GM23248 (cell line): ENCODE measurements at regions not wholly inside any gene's neighbourhood (a gene's known extent, or its start where the extent isn't known, plus 50 kb on each side); places are given as distances from the start of the nearest gene placed in this dataset.

Source experiments
- DNase-seq: peaks from one replicate; pipeline ENCODE4 v3.0.0-alpha.2; 2015
- H2AFZ ChIP-seq: fragments of 200-600 bp; sonication (generic); 2 replicates; pipeline ENCODE4 v1.6.1; 2016; ENCODE audit warnings: antibody characterized with exemption
- H3F3A ChIP-seq: fragments of 200-600 bp; sonication (generic); 2 replicates; pipeline ENCODE4 v1.6.1; 2016; ENCODE audit warnings: mild to moderate bottlenecking, antibody characterized with exemption, mixed run types; ENCODE audit not compliant: insufficient read depth
- H3K27ac ChIP-seq: fragments of 200-600 bp; sonication (generic); 2 replicates; pipeline ENCODE4 v1.5.1; 2016; ENCODE audit warnings: mild to moderate bottlenecking
- H3K27me3 ChIP-seq: fragments of 200-600 bp; sonication (generic); replicated peaks from 2 replicates; pipeline ENCODE4 v1.6.1; 2016; ENCODE audit warnings: mild to moderate bottlenecking; ENCODE audit not compliant: insufficient read depth
- H3K36me3 ChIP-seq: fragments of 200-600 bp; sonication (generic); 2 replicates; pipeline ENCODE4 v1.6.1; 2016; ENCODE audit warnings: low read depth, mild to moderate bottlenecking
- H3K4me1 ChIP-seq: fragments of 200-600 bp; sonication (generic); 2 replicates; pipeline ENCODE4 v1.6.1; 2016; ENCODE audit warnings: mild to moderate bottlenecking; ENCODE audit not compliant: insufficient read depth
- H3K4me2 ChIP-seq: fragments of 200-600 bp; sonication (generic); one replicate; pipeline ENCODE4 v1.6.1; 2016; ENCODE audit warnings: mild to moderate bottlenecking; ENCODE audit not compliant: unreplicated experiment
- H3K4me3 ChIP-seq: fragments of 200-600 bp; sonication (generic); 2 replicates; pipeline ENCODE4 v1.5.1; 2016; ENCODE audit warnings: mild to moderate bottlenecking
- H3K79me2 ChIP-seq: fragments of 200-600 bp; sonication (generic); 2 replicates; pipeline ENCODE4 v1.6.1; 2016; ENCODE audit warnings: mild to moderate bottlenecking; ENCODE audit not compliant: insufficient read depth
- H3K9ac ChIP-seq: fragments of 200-600 bp; sonication (generic); 2 replicates; pipeline ENCODE4 v1.6.1; 2016; ENCODE audit warnings: mild to moderate bottlenecking
- H3K9me2 ChIP-seq: fragments of 200-600 bp; sonication (generic); 2 replicates; pipeline ENCODE4 v1.6.1; 2016; ENCODE audit warnings: mixed run types, mild to moderate bottlenecking, moderate library complexity; ENCODE audit not compliant: insufficient read depth
- H3K9me3 ChIP-seq: fragments of 200-600 bp; sonication (generic); one replicate; pipeline ENCODE4 v1.6.1; 2017; ENCODE audit warnings: low read depth
- H4K20me1 ChIP-seq: fragments of 200-600 bp; sonication (generic); 2 replicates; pipeline ENCODE4 v1.6.0; 2016; ENCODE audit not compliant: insufficient read depth
- EZH2 ChIP-seq: fragments of 200-600 bp; sonication (generic); IDR thresholded peaks from 2 replicates; pipeline ENCODE4 v1.6.1; 2018; ENCODE audit warnings: antibody characterized with exemption, mild to moderate bottlenecking; ENCODE audit not compliant: insufficient read depth, poor library complexity, severe bottlenecking
- EZH2phosphoT487 ChIP-seq: fragments of 200-600 bp; sonication (generic); IDR thresholded peaks from 2 replicates; pipeline ENCODE4 v1.6.1; 2018; ENCODE audit warnings: antibody characterized with exemption, moderate library complexity, mild to moderate bottlenecking, low read depth; ENCODE audit not compliant: insufficient read depth
- WGBS, 2 experiments: methylation state at CpG; one replicate each; pipeline ENCODE4 v1.1.6; 2015 to 2017; ENCODE audit warnings: low lambda C conversion rate in 2 of 2, low coverage in 1 of 2; ENCODE audit errors: missing lambda C conversion rate in 2 of 2; 5-methylcytosine and 5-hydroxymethylcytosine counted together
- in situ Hi-C: fragments of 300-500 bp; cut with MboI; formaldehyde crosslinking; loops from 2 replicates; pipeline ENCODE4 v1.15.0; 2020

GRCh38 chr1:104801344-104801743, 1051.6 kb downstream of the AMY1C start:
- H3K4me2 ChIP-seq: no peak overlapping the region
- no peak overlapping the region for H3K4me3 ChIP-seq
- H3K79me2 ChIP-seq: no peaks in the 10 kb centered on the region
- no peaks in the 10 kb centered on the region for H3F3A ChIP-seq
- no peaks in the 10 kb centered on the region for H3K9me3 ChIP-seq
- TF ChIP-seq EZH2 (no peak), EZH2phosphoT487 (no peak)
- H3K27me3 ChIP-seq: no peaks in the 10 kb centered on the region
- H3K9ac ChIP-seq: no peak overlapping the region
- no peaks in the 10 kb centered on the region for H4K20me1 ChIP-seq
- in situ Hi-C loops: no loop called here
- no peaks in the 10 kb centered on the region for H3K4me1 ChIP-seq
- DNase-seq: no peak
- H3K27ac ChIP-seq: no peak overlapping the region
- H3K9me2 ChIP-seq: no peaks in the 10 kb centered on the region
- 25 to 40% methylated on average over 3 of the region's 3 CpGs for WGBS, 2 experiments
- no peaks in the 10 kb centered on the region for H3K36me3 ChIP-seq
- no peak overlapping the region for H2AFZ ChIP-seq

DNA sequence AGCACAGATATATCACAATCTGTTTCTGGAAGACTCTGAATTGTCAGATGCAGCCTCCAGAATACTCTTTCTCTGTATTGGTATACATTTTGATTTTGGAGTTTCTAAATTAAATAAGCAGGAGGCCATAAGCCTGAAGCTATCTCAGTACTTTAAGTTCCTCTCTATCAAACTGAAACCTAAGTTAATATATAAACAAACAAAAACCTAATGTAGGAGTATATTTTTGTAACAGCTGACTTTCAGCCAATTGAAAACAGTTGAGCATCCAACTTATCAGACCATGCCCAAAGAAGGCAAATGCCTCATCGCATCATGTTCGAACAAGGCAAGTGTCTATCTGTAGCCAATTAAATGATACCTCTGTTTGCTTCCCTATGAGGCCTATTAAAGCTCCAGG, 1054.4 kb downstream of the AMY1C start:
- no peak overlapping the region for H3K4me2 ChIP-seq
- no peaks in the 10 kb centered on the region for H3F3A ChIP-seq
- no peaks in the 10 kb centered on the region for H3K9me2 ChIP-seq
- no peaks in the 10 kb centered on the region for H3K79me2 ChIP-seq
- H3K4me3 ChIP-seq: no peak overlapping the region
- TF ChIP-seq EZH2phosphoT487: no peak
- H4K20me1 ChIP-seq: no peaks in the 10 kb centered on the region
- H3K9ac ChIP-seq: no peak overlapping the region
- H3K4me1 ChIP-seq: no peaks in the 10 kb centered on the region
- in situ Hi-C loops: no loop called here
- no peaks in the 10 kb centered on the region for H3K36me3 ChIP-seq
- no peak for DNase-seq
- H3K27me3 ChIP-seq: no peaks in the 10 kb centered on the region
- no peak overlapping the region for H3K27ac ChIP-seq
- H3K9me3 ChIP-seq: no peaks in the 10 kb centered on the region
- H2AFZ ChIP-seq: no peak overlapping the region
- WGBS, 2 experiments: 22 to 37% methylated on average over 2 of the region's 2 CpGs

DNA sequence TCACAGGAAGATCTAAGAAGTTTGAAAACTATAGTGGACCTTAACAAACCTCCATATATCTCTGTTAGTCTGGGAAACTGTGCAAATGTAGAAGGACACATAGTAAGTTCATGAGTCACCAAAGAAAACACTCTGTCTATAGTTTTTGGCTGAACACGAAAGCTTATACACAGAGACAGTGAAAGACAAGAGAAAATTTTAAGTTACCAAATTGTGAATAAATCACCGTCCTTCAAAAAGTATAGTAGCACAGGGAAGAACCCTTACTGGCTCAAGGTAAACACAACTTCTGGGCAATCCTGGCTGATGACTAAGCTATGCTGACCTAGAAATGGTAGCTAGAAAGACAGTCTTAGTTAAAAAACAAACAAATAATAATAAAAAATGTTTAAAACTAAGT, 1057.9 kb downstream of the AMY1C start:
- Histone ChIP-seq H3F3A (no peaks in the 10 kb centered on the region), H4K20me1 (no peaks in the 10 kb centered on the region), H3K4me2 (no peak overlapping the region), H2AFZ (no peak overlapping the region), H3K79me2 (no peaks in the 10 kb centered on the region), H3K9me3 (no peaks in the 10 kb centered on the region), H3K36me3 (no peaks in the 10 kb centered on the region), H3K4me3 (no peak overlapping the region), H3K4me1 (no peaks in the 10 kb centered on the region), H3K27me3 (no peaks in the 10 kb centered on the region), H3K27ac (no peak overlapping the region), H3K9me2 (no peaks in the 10 kb centered on the region), H3K9ac (no peak overlapping the region)
- WGBS, 2 experiments: 21 to 30% methylated on average over 2 of the region's 2 CpGs
- in situ Hi-C loops: no loop called here
- DNase-seq: no peak
- TF ChIP-seq EZH2 (no peak), EZH2phosphoT487 (no peak)

DNA sequence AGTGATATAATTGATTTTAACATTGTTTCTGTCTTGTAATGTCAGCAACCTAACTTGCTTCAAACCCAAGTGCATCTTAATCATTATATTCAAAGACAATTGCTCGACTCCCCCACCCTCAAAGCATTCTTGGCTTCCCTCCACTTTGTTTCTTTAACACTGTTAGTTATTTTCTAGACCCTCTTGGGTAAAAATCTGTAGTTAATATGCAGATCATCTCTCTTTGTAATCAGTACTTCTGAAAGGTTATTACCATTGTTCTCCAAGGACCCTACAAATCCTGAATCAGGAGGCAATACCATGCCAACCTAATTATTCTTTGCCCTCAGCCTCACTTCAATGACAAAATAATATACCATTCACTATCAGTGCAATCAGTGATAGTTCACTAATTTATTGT, 1075.7 kb downstream of the AMY1C start:
- in situ Hi-C loops: no loop called here
- H3K27ac ChIP-seq: no peak overlapping the region
- no peaks in the 10 kb centered on the region for H3K36me3 ChIP-seq
- H3K9ac ChIP-seq: no peak overlapping the region
- H3K79me2 ChIP-seq: no peaks in the 10 kb centered on the region
- no peaks in the 10 kb centered on the region for H3F3A ChIP-seq
- no peaks in the 10 kb centered on the region for H3K27me3 ChIP-seq
- no peak overlapping the region for H3K4me2 ChIP-seq
- no peak for TF ChIP-seq EZH2phosphoT487
- TF ChIP-seq EZH2: no peak
- no peak overlapping the region for H3K4me3 ChIP-seq
- no peaks in the 10 kb centered on the region for H3K9me2 ChIP-seq
- H3K4me1 ChIP-seq: no peaks in the 10 kb centered on the region
- H3K9me3 ChIP-seq: no peaks in the 10 kb centered on the region
- WGBS, 2 experiments: 4 to 9% methylated on average over 1 of the region's 1 CpG
- H2AFZ ChIP-seq: no peak overlapping the region
- no peak for DNase-seq
- no peaks in the 10 kb centered on the region for H4K20me1 ChIP-seq

DNA sequence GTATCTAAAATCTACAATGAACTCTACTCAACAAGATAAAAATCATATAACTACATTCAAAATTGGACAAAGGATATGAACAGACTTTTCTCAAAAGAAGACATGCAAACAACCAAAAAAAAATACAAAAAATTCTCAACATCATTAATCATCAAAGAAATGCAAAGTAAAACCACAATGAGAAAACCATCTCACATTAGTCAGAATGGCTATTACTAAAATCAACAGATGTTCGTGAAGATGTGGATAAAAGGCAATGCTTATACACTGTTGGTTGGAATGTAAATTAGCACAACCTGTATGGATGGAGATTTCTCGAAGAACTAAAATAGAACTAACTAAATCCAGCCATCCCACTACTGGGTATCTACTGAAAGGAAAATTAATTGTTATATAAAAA, 1080.8 kb downstream of the AMY1C start:
- Histone ChIP-seq H3K9me3 (no peaks in the 10 kb centered on the region), H3K36me3 (no peaks in the 10 kb centered on the region), H3K4me1 (no peaks in the 10 kb centered on the region), H2AFZ (no peak overlapping the region), H3F3A (no peaks in the 10 kb centered on the region), H3K27me3 (no peaks in the 10 kb centered on the region), H4K20me1 (no peaks in the 10 kb centered on the region), H3K27ac (no peak overlapping the region), H3K9me2 (no peaks in the 10 kb centered on the region), H3K9ac (no peak overlapping the region), H3K4me2 (no peak overlapping the region), H3K4me3 (no peak overlapping the region), H3K79me2 (no peaks in the 10 kb centered on the region)
- no peak for DNase-seq
- in situ Hi-C loops: no loop called here
- WGBS, 2 experiments: 38 to 43% methylated on average over 2 of the region's 2 CpGs
- TF ChIP-seq EZH2 (no peak), EZH2phosphoT487 (no peak)
